ENCODE measurements at regions not wholly inside any gene's neighbourhood (a gene's known extent, or its start where the extent isn't known, plus 50 kb on each side); places are given as distances from the start of the nearest gene placed in this dataset.
"Not testable (repeated sequence)": the region's sequence is repeated elsewhere in the genome, so short reads cannot be mapped to it uniquely, and the experiment has no call there.

GRCh38 chr14:105659935-105660527 is 133.6 kb downstream of the TMEM121 start:
- WGBS, 2 donors = 94% methylated on average over 9 of the region's 9 CpGs
- no peak for ATAC-seq (ENCODE audit: insufficient read depth, low FRiP score)
- peaks cover 0 to 7% (median 0%) of the 10 kb centered on the region in 5 donors for H3K4me1 ChIP-seq (ENCODE audit: control insufficient read depth in 5 of 5, insufficient read depth in 5 of 5, low read length in 5 of 5)

GRCh38 chr14:105660816-105661531 is 134.6 kb downstream of the TMEM121 start:
- no peak for TF ChIP-seq CTCF (IDR thresholded peaks at IDR 0.05; ENCODE audit: control extremely low read depth, extremely low read depth)
- WGBS, 2 donors = 84 to 90% methylated on average over 6 to 11 of the region's 11 CpGs
- DNase-seq = no peak

More at GRCh38 chr14:105659935-105660527, 133.6 kb downstream of the TMEM121 start:
- no peak for DNase-seq
- Histone ChIP-seq H3K9me3 (ENCODE audit: control insufficient read depth in 4 of 4, insufficient read depth in 3 of 4, low read length in 3 of 4) (peaks cover 0 to 19% (median 6%) of the 10 kb centered on the region in 4 donors), H3K4me3 (no peak overlapping the region), H3K27me3 (ENCODE audit: control insufficient read depth in 3 of 3, insufficient read depth in 3 of 3, low read length in 2 of 3) (no peaks in the 10 kb centered on the region), H3K27ac (ENCODE audit: low read depth in 1 of 2, low read length in 1 of 2) (no peak overlapping the region), H3K36me3 (ENCODE audit: control insufficient read depth in 4 of 4, insufficient read depth in 4 of 4, low read length in 4 of 4) (no peaks in the 10 kb centered on the region), H3K9ac (ENCODE audit: insufficient read depth in 1 of 2, low read length in 2 of 2) (no peak overlapping the region)
- TF ChIP-seq CTCF (IDR thresholded peaks at IDR 0.05; ENCODE audit: control extremely low read depth, extremely low read depth) = no peak

GRCh38 chr14:105662043-105662442 is 135.7 kb downstream of the TMEM121 start:
- H3K36me3 ChIP-seq (ENCODE audit: control insufficient read depth in 4 of 4, insufficient read depth in 4 of 4, low read length in 4 of 4); H3K4me3 ChIP-seq; ATAC-seq (ENCODE audit: insufficient read depth, low FRiP score); H3K27me3 ChIP-seq (ENCODE audit: control insufficient read depth in 3 of 3, insufficient read depth in 3 of 3, low read length in 2 of 3); H3K4me1 ChIP-seq (ENCODE audit: control insufficient read depth in 5 of 5, insufficient read depth in 5 of 5, low read length in 5 of 5); H3K27ac ChIP-seq (ENCODE audit: low read depth in 1 of 2, low read length in 1 of 2); DNase-seq; H3K9ac ChIP-seq (ENCODE audit: insufficient read depth in 1 of 2, low read length in 2 of 2): not testable (repeated sequence)
- peaks cover 0 to 19% (median 6%) of the 10 kb centered on the region in 4 donors for H3K9me3 ChIP-seq (ENCODE audit: control insufficient read depth in 4 of 4, insufficient read depth in 3 of 4, low read length in 3 of 4)
- WGBS, 2 donors = 90 to 94% methylated on average over 11 of the region's 11 CpGs

More at GRCh38 chr14:105660816-105661531, 134.6 kb downstream of the TMEM121 start:
- H3K27me3 ChIP-seq (ENCODE audit: control insufficient read depth in 3 of 3, insufficient read depth in 3 of 3, low read length in 2 of 3) = no peaks in the 10 kb centered on the region
- H3K9ac ChIP-seq (ENCODE audit: insufficient read depth in 1 of 2, low read length in 2 of 2) = no peak overlapping the region
- no peak overlapping the region for H3K27ac ChIP-seq (ENCODE audit: low read depth in 1 of 2, low read length in 1 of 2)
- ATAC-seq (ENCODE audit: insufficient read depth, low FRiP score) = no peak
- peaks cover 0 to 7% (median 0%) of the 10 kb centered on the region in 5 donors for H3K4me1 ChIP-seq (ENCODE audit: control insufficient read depth in 5 of 5, insufficient read depth in 5 of 5, low read length in 5 of 5)
- peaks cover 0 to 19% (median 6%) of the 10 kb centered on the region in 4 donors for H3K9me3 ChIP-seq (ENCODE audit: control insufficient read depth in 4 of 4, insufficient read depth in 3 of 4, low read length in 3 of 4)
- no peaks in the 10 kb centered on the region for H3K36me3 ChIP-seq (ENCODE audit: control insufficient read depth in 4 of 4, insufficient read depth in 4 of 4, low read length in 4 of 4)
- H3K4me3 ChIP-seq = no peak overlapping the region

- H3K27me3 ChIP-seq (ENCODE audit: control insufficient read depth in 3 of 3, insufficient read depth in 3 of 3, low read length in 2 of 3); DNase-seq; H3K4me1 ChIP-seq (ENCODE audit: control insufficient read depth in 5 of 5, insufficient read depth in 5 of 5, low read length in 5 of 5); H3K9ac ChIP-seq (ENCODE audit: insufficient read depth in 1 of 2, low read length in 2 of 2); H3K27ac ChIP-seq (ENCODE audit: low read depth in 1 of 2, low read length in 1 of 2); H3K36me3 ChIP-seq (ENCODE audit: control insufficient read depth in 4 of 4, insufficient read depth in 4 of 4, low read length in 4 of 4); H3K4me3 ChIP-seq; ATAC-seq (ENCODE audit: insufficient read depth, low FRiP score): not testable (repeated sequence)
- 92 to 93% methylated on average over 6 to 9 of the region's 12 CpGs for WGBS, 2 donors
- H3K9me3 ChIP-seq (ENCODE audit: control insufficient read depth in 4 of 4, insufficient read depth in 3 of 4, low read length in 3 of 4) = peaks cover 0 to 19% (median 6%) of the 10 kb centered on the region in 4 donors
These were observed 136.2 kb downstream of the TMEM121 start for GRCh38 chr14:105662592-105662991.

- 76 to 94% methylated on average over 7 to 19 of the region's 23 CpGs for WGBS, 2 donors
- ATAC-seq (ENCODE audit: insufficient read depth, low FRiP score); H3K4me3 ChIP-seq: not testable (repeated sequence)
These were observed 136.9 kb downstream of the TMEM121 start for GRCh38 chr14:105663323-105663722.

GRCh38 chr14:105663818-105664596 is 137.6 kb downstream of the TMEM121 start:
- not testable (repeated sequence) for H3K27me3 ChIP-seq (ENCODE audit: control insufficient read depth in 3 of 3, insufficient read depth in 3 of 3, low read length in 2 of 3); H3K36me3 ChIP-seq (ENCODE audit: control insufficient read depth in 4 of 4, insufficient read depth in 4 of 4, low read length in 4 of 4); ATAC-seq (ENCODE audit: insufficient read depth, low FRiP score); H3K9ac ChIP-seq (ENCODE audit: insufficient read depth in 1 of 2, low read length in 2 of 2); DNase-seq; H3K4me1 ChIP-seq (ENCODE audit: control insufficient read depth in 5 of 5, insufficient read depth in 5 of 5, low read length in 5 of 5); H3K27ac ChIP-seq (ENCODE audit: low read depth in 1 of 2, low read length in 1 of 2); H3K4me3 ChIP-seq
- 69 to 82% methylated on average over 16 to 24 of the region's 27 CpGs for WGBS, 2 donors
- peaks cover 0 to 15% (median 4%) of the 10 kb centered on the region in 4 donors for H3K9me3 ChIP-seq (ENCODE audit: control insufficient read depth in 4 of 4, insufficient read depth in 3 of 4, low read length in 3 of 4)

More at GRCh38 chr14:105663323-105663722, 136.9 kb downstream of the TMEM121 start:
- not testable (repeated sequence) for H3K36me3 ChIP-seq (ENCODE audit: control insufficient read depth in 4 of 4, insufficient read depth in 4 of 4, low read length in 4 of 4); H3K27ac ChIP-seq (ENCODE audit: low read depth in 1 of 2, low read length in 1 of 2); H3K9ac ChIP-seq (ENCODE audit: insufficient read depth in 1 of 2, low read length in 2 of 2); H3K27me3 ChIP-seq (ENCODE audit: control insufficient read depth in 3 of 3, insufficient read depth in 3 of 3, low read length in 2 of 3); H3K4me1 ChIP-seq (ENCODE audit: control insufficient read depth in 5 of 5, insufficient read depth in 5 of 5, low read length in 5 of 5); DNase-seq
- peaks cover 0 to 19% (median 5%) of the 10 kb centered on the region in 4 donors for H3K9me3 ChIP-seq (ENCODE audit: control insufficient read depth in 4 of 4, insufficient read depth in 3 of 4, low read length in 3 of 4)
